Panc1 (cell line): ENCODE measurements at regions not wholly inside any gene's neighbourhood (a gene's known extent, or its start where the extent isn't known, plus 50 kb on each side); places are given as distances from the start of the nearest gene placed in this dataset.
A peak's percentile ranks its signal among the peaks of the same experiment; 100 is the strongest.

ENCODE experiments used
- ATAC-seq: fragments of 200-7000 bp; cut with Tn5 transposase; 2 replicates; pipeline ENCODE4 v1.9.1; 2020; ENCODE audit warnings: mild to moderate bottlenecking, moderate library complexity
- BruUV-seq: library from RNA; stranded (reverse); fragments of 400-500 nt; replicated peaks from 2 replicates; lab custom pipeline; 2021; lab: Mats Ljungman, UMichigan
- CTCF ChIA-PET: fragments of 300-600 bp; sonication (Branson Sonifier 250); formaldehyde crosslinking; loops from one replicate; lab custom pipeline; 2022; ENCODE audit warnings: antibody characterized with exemption; lab: Charles Lee
- POLR2A ChIA-PET: fragments of 300-600 bp; sonication (Branson Sonifier 250); formaldehyde crosslinking; loops from one replicate; lab custom pipeline; 2022; ENCODE audit warnings: antibody characterized with exemption; lab: Charles Lee
- DNase-seq: peaks from one replicate; pipeline ENCODE4 v3.0.0-alpha.2; 2010; ENCODE audit warnings: low read depth, low spot score
- H3K27ac ChIP-seq: 2 replicates; pipeline ENCODE4 v1.5.1; 2011; ENCODE audit warnings: mild to moderate bottlenecking, low read length, inconsistent platforms
- H3K27me3 ChIP-seq: fragments of 200-500 bp; sonication (Bioruptor generic); 2 replicates; pipeline ENCODE4 v1.6.0; 2014; ENCODE audit warnings: low read length, inconsistent platforms; ENCODE audit not compliant: control insufficient read depth, insufficient read depth
- H3K36me3 ChIP-seq: fragments of 200-500 bp; sonication (Bioruptor generic); 2 replicates; pipeline ENCODE4 v1.5.1; 2014; ENCODE audit warnings: inconsistent platforms, mild to moderate bottlenecking, low read length, moderate library complexity; ENCODE audit not compliant: control insufficient read depth, insufficient read depth
- H3K4me1 ChIP-seq: 2 replicates; pipeline ENCODE4 v1.5.1; 2011; ENCODE audit warnings: inconsistent platforms, mild to moderate bottlenecking, low read length, moderate library complexity; ENCODE audit not compliant: control insufficient read depth, insufficient read depth
- H3K4me3 ChIP-seq, 2 experiments: 2 replicates each; pipeline ENCODE4 v1.5.1; 2011 to 2012; ENCODE audit warnings: low read depth in 2 of 2, low read length in 2 of 2, mild to moderate bottlenecking in 2 of 2, inconsistent platforms in 1 of 2, moderate library complexity in 1 of 2
- H3K9me3 ChIP-seq: fragments of 200-500 bp; sonication (Bioruptor generic); 2 replicates; pipeline ENCODE4 v1.5.1; 2014; ENCODE audit warnings: low read depth, mild to moderate bottlenecking, inconsistent platforms, low read length, moderate library complexity; ENCODE audit not compliant: control insufficient read depth, insufficient read depth
- CTCF ChIP-seq: fragments of 450-650 bp; IDR thresholded peaks from 2 replicates; pipeline ENCODE4 v1.5.1; 2017; ENCODE audit warnings: mild to moderate bottlenecking
- POLR2AphosphoS5 ChIP-seq: IDR thresholded peaks from 2 replicates; pipeline ENCODE4 v1.6.1; 2012; ENCODE audit warnings: mild to moderate bottlenecking, low read depth, low read length, moderate library complexity
- REST ChIP-seq, 2 experiments: IDR thresholded peaks; 2 replicates each; pipeline ENCODE4 v1.6.1; 2011 to 2012; ENCODE audit warnings: low read depth in 2 of 2, control low read depth in 1 of 2, low read length in 1 of 2, mild to moderate bottlenecking in 1 of 2, moderate library complexity in 1 of 2; ENCODE audit not compliant: insufficient read depth in 1 of 2
- SIN3A ChIP-seq: IDR thresholded peaks from 2 replicates; pipeline ENCODE4 v1.6.1; 2012; ENCODE audit warnings: low read depth, mild to moderate bottlenecking, low read length, moderate library complexity, borderline replicate concordance; ENCODE audit not compliant: insufficient read depth
- TCF7L2 ChIP-seq: IDR thresholded peaks from 2 replicates; pipeline ENCODE4 v1.6.1; 2011; ENCODE audit warnings: mild to moderate bottlenecking, low read depth, low read length, inconsistent platforms
- in situ Hi-C: cut with HindIII; loops from 2 replicates; pipeline ENCODE4 v1.10.0; 2016; ENCODE audit warnings: low sequenced_read_pairs, low pct_unique_long_range_greater_than_20kb
- intact Hi-C: fragments of 100-400 bp; cut with micrococcal nuclease; formaldehyde crosslinking; loops from one replicate; pipeline ENCODE4 v1.10.0; 2022; ENCODE audit not compliant: unreplicated experiment

- POLR2A ChIA-PET = no interaction called here
Observed at GRCh38 chr3:175948041-175948440, 1088.9 kb downstream of the NAALADL2 start.

GRCh38 chr3:175941352-175941751, 1082.2 kb downstream of the NAALADL2 start:
- no peaks in the 10 kb centered on the region for H3K27me3 ChIP-seq
- H3K36me3 ChIP-seq = no peaks in the 10 kb centered on the region
- ATAC-seq = no peak
- no TSS peak for BruUV-seq
- CTCF ChIA-PET = no interaction called here
- TF ChIP-seq CTCF = peak; percentile 42
- no peak for TF ChIP-seq POLR2AphosphoS5
- no peak overlapping the region for H3K27ac ChIP-seq
- peaks cover 14% of the 10 kb centered on the region; the same call in 1 of the 2 replicates for H3K9me3 ChIP-seq
- POLR2A ChIA-PET = no interaction called here
- no peak overlapping the region for H3K4me3 ChIP-seq
- no peaks in the 10 kb centered on the region for H3K4me1 ChIP-seq
- DNase-seq = no peak
- in situ Hi-C loops (no loop called here), intact Hi-C loops (no loop called here)

More at GRCh38 chr3:175948041-175948440, 1088.9 kb downstream of the NAALADL2 start:
- no TSS peak for BruUV-seq
- TF ChIP-seq SIN3A (no peak), CTCF (no peak), REST (IDR thresholded peaks at IDR 0.05; ENCODE audit: insufficient read depth in 1 of 2, low read depth in 2 of 2, low read length in 1 of 2) (no peak), POLR2AphosphoS5 (no peak), TCF7L2 (no peak)
- H3K27me3 ChIP-seq = no peaks in the 10 kb centered on the region
- H3K4me3 ChIP-seq = no peak overlapping the region
- no peaks in the 10 kb centered on the region for H3K36me3 ChIP-seq
- ATAC-seq = no peak
- H3K9me3 ChIP-seq = peaks cover 4% of the 10 kb centered on the region; the same call in 1 of the 2 replicates
- CTCF ChIA-PET = interaction anchor here (0.6 to 0.7 kb wide), 2 partner anchors 57 to 905 kb away, joined by 3 to 10 read pairs; no protein-coding TSS in a partner anchor
- H3K4me1 ChIP-seq = no peaks in the 10 kb centered on the region
- intact Hi-C loops (no loop called here), in situ Hi-C loops (no loop called here)
- no peak overlapping the region for H3K27ac ChIP-seq
- no peak for DNase-seq
